ENCODE measurements at regions not wholly inside any gene's neighbourhood (a gene's known extent, or its start where the extent isn't known, plus 50 kb on each side); places are given as distances from the start of the nearest gene placed in this dataset.

DNA sequence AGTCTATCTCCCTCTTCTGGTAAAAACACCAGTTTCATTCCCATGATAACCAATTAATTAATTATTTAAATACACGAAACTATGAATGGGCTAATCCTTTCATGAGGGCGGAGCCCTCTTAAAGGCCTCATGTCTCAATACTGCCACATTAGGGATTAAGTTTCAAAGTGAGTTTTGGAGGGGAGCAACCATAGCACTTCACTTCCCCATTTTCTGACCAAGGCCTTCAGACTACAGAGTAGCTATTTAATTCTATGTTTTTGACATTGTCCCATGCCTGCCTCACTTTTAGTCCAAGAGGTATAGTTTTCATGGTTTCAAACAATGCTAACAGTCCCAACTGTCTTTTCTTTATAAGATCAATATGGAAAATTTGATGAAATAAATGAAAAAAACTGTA lies 618.6 kb downstream of the ZWINT start:
- TF ChIP-seq CTCF (optimal IDR thresholded peaks at IDR 0.05 in 1 of 3, IDR thresholded peaks at IDR 0.05 in 1 of 3, conservative IDR thresholded peaks at IDR 0.05 in 1 of 3; ENCODE audit: extremely low read depth in 1 of 3, insufficient read depth in 2 of 3, low read length in 3 of 3) = no peak
- no peak for TF ChIP-seq EZH2 (IDR thresholded peaks at IDR 0.05; ENCODE audit: low read length)
